ENCODE measurements at regions not wholly inside any gene's neighbourhood (a gene's known extent, or its start where the extent isn't known, plus 50 kb on each side); places are given as distances from the start of the nearest gene placed in this dataset.

DNA sequence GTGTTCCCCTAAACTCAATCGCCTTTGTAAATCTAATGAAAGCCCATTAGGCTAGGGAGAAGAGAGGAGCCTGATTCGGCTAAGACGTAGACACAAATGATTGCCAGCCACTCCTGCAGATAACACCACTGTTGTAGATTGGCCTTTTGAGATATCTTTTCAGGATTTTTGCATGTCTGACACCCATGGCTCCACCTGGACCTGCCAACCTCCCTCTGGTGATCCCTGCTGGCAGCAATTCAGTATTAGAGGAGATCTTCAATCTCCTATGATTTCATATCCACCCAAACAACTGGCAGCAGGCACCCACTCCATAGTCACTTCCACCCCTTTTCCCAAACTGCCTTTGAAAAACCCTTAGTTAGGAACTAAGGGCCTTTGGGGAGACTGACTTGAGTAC lies 191.9 kb upstream of the UBL3 start:
- TF ChIP-seq, protein P1, sequence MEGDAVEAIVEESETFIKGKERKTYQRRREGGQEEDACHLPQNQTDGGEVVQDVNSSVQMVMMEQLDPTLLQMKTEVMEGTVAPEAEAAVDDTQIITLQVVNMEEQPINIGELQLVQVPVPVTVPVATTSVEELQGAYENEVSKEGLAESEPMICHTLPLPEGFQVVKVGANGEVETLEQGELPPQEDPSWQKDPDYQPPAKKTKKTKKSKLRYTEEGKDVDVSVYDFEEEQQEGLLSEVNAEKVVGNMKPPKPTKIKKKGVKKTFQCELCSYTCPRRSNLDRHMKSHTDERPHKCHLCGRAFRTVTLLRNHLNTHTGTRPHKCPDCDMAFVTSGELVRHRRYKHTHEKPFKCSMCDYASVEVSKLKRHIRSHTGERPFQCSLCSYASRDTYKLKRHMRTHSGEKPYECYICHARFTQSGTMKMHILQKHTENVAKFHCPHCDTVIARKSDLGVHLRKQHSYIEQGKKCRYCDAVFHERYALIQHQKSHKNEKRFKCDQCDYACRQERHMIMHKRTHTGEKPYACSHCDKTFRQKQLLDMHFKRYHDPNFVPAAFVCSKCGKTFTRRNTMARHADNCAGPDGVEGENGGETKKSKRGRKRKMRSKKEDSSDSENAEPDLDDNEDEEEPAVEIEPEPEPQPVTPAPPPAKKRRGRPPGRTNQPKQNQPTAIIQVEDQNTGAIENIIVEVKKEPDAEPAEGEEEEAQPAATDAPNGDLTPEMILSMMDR (IDR thresholded peaks at IDR 0.05; ENCODE audit: insufficient read depth, low read depth, low read length, missing control alignments) = no peak
- no peak overlapping the region for H3K4me3 ChIP-seq (ENCODE audit: low read depth, low read length)
- no peak for DNase-seq (ENCODE audit: low read depth)

DNA sequence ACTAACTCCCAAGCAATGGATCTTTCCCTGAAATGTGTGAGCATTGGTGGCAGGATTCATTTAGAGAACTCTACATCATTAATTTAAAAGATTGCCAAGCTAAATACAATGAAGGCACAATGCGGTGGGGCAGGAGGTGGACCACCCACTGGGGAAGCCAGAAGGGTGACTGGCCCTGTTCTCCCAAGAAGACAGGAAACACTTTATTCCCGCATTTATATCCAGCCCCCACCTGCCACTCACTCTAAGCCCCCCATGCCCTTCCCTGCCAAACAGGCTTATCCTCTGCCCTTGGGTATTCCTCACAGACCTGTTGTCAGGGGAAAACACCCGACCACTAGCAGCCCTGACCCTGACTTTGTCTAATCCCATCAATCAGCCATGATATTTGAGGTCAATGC lies 189.1 kb upstream of the UBL3 start:
- DNase-seq (ENCODE audit: low read depth) = no peak
- no peak overlapping the region for H3K4me3 ChIP-seq (ENCODE audit: low read depth, low read length)
- TF ChIP-seq, protein P1 (IDR thresholded peaks at IDR 0.05; ENCODE audit: insufficient read depth, low read depth, low read length, missing control alignments) = no peak

DNA sequence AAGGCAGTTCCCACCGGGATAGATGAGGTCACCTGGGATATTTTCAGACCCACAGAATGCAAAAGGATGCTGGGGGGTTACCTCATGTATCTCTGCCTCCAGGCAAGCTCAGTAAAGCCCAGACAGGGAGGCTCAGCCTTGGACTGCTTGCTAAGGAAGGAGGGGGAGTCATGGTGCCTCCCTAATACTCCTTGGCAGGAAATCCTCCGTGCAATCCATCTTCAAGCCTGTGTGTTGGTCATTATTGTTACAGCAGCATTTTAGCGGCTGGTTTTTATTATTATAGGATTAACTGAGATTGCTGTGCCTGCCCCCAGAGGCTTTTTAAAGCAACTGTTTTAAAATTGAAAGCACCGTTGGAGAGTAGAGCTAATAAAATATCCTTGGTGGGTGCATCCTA lies 188.5 kb upstream of the UBL3 start:
- no peak overlapping the region for H3K4me3 ChIP-seq (ENCODE audit: low read depth, low read length)
- TF ChIP-seq, protein P1 (IDR thresholded peaks at IDR 0.05; ENCODE audit: insufficient read depth, low read depth, low read length, missing control alignments) = no peak
- no peak for DNase-seq (ENCODE audit: low read depth)

DNA sequence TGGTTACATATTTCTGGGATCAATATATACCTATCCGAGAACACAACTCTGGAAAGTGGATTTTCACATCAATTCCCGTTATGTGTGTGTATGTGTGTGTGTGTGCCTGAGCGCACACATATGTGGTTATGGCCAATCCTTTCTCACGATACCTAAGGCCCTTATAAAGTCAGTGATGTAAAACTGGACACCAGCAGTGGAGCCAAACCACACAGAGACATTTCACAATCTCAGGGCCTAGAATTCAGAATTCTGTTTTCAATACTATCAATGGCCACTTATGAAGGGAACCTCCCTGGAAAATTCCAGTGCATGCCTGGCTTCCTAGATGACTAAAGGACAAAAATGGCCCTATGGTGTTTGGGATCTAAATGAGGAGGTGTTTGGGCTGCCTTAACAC lies 187.3 kb upstream of the UBL3 start:
- no peak overlapping the region for H3K4me3 ChIP-seq (ENCODE audit: low read depth, low read length)
- TF ChIP-seq, protein P1 (IDR thresholded peaks at IDR 0.05; ENCODE audit: insufficient read depth, low read depth, low read length, missing control alignments) = no peak
- no peak for DNase-seq (ENCODE audit: low read depth)

DNA sequence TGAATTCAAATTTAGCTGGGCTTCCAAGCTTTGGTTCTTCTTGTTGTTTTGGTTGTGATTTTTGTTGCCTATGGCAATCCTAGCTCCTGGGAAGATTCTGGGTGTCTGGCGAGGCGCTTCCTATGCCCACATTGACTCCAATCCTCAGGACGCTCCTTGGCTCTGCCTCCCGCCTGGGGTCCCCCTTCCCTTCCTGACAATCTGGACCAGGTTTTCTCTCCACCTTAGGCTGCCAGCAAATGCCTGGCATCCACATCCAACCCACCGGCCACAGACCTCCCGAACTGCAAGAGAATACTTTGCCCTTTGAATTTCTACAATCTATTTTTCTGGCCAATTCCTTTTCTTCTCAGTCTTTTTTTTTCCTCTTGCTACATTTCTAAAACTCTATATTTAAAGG lies 186.9 kb upstream of the UBL3 start:
- TF ChIP-seq, protein P1 (IDR thresholded peaks at IDR 0.05; ENCODE audit: insufficient read depth, low read depth, low read length, missing control alignments) = no peak
- no peak for DNase-seq (ENCODE audit: low read depth)
- H3K4me3 ChIP-seq (ENCODE audit: low read depth, low read length) = no peak overlapping the region

DNA sequence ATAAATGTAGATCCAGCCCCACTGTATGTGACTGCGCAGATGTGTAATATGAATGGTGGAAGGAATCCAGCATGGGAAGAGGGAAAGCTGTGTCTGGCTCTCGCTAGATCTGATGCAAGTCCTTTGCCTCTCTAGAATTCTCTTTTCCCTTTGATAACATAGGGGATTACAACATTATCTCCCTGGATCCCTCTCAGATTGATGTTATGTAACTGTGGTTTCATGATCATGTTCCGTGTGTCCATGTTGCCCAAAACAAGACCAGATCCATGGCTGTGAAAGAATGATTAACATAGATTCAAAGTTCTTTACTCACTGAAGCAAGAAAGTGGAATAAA lies 184.0 kb upstream of the UBL3 start:
- H3K4me3 ChIP-seq (ENCODE audit: low read depth, low read length) = no peak overlapping the region
- no peak for DNase-seq (ENCODE audit: low read depth)
- TF ChIP-seq, protein P1 (IDR thresholded peaks at IDR 0.05; ENCODE audit: insufficient read depth, low read depth, low read length, missing control alignments) = no peak

DNA sequence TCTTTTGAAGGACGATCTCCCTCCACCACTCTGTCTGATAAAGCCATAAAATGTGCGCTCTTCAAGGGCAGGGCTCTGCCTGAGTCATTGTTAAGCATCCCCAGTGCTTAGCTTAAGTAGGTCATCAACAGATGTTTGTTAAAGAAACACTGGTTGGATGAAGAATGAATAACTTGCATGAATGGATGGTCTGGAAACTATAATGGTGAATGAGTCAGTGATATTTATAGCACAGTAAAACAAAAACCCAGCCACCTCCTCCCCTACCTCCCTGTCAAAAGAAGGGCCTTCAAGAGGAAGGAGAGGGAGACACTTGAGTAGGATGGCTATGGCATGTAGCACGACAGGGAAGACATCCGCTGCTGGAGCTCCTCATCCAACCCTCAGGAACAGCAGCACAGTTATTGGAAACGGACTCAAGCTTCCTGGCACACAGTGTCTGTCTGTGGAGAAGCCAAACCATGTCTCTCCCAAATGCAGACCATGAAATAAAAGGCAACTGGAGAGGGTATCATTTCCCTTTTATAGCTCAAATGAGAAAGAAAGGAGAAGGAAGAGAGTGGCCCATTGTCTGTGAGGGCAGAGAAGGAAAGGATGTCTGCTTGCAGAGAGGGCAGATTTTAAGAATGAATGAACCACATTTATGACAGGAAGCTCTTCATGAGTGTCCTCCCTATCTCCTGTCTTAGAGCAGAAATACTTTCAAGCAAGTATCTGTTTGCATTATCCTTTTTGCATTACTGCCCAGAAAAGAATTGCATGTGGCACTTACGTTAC lies 183.5 kb upstream of the UBL3 start:
- TF ChIP-seq, protein P1 (IDR thresholded peaks at IDR 0.05; ENCODE audit: insufficient read depth, low read depth, low read length, missing control alignments) = no peak
- H3K4me3 ChIP-seq (ENCODE audit: low read depth, low read length) = no peak overlapping the region
- DNase-seq (ENCODE audit: low read depth) = no peak

All from GM12865 (cell line).